CD14-positive monocyte (primary cell): ENCODE measurements at regions not wholly inside any gene's neighbourhood (a gene's known extent, or its start where the extent isn't known, plus 50 kb on each side); places are given as distances from the start of the nearest gene placed in this dataset.

Experiments used
- DNase-seq, 3 donors: peaks; one replicate each; pipeline ENCODE4 v3.0.0-alpha.2; 2011 to 2022
- H2AFZ ChIP-seq: 2 replicates; pipeline ENCODE4 v1.6.0; 2012; ENCODE audit warnings: mild to moderate bottlenecking, low read depth, low read length, inconsistent platforms; ENCODE audit not compliant: insufficient read depth, poor library complexity, severe bottlenecking
- H3K27ac ChIP-seq, 2 donors: 1 replicate in 1 of 2; 2 replicates in 1 of 2; pipeline ENCODE4 v1.5.1; 2012 to 2013; ENCODE audit warnings: low read length in 2 of 2, control low read depth in 1 of 2, inconsistent platforms in 1 of 2, low read depth in 1 of 2, mild to moderate bottlenecking in 1 of 2
- H3K27me3 ChIP-seq, 2 donors: one replicate each; pipeline versions ENCODE4 v1.6.0 to v1.6.1; 2011 to 2013; ENCODE audit warnings: low read length in 2 of 2; ENCODE audit not compliant: control insufficient read depth in 2 of 2, insufficient read depth in 2 of 2
- H3K36me3 ChIP-seq, 2 donors: replicated peaks in 1 of 2; 1 replicate in 1 of 2; 2 replicates in 1 of 2; pipeline versions ENCODE4 v1.5.1 to v1.6.1; 2012 to 2013; ENCODE audit warnings: low read length in 2 of 2, control low read depth in 1 of 2, inconsistent platforms in 1 of 2, mild to moderate bottlenecking in 1 of 2; ENCODE audit not compliant: insufficient read depth in 2 of 2, control insufficient read depth in 1 of 2
- H3K4me1 ChIP-seq, 2 donors: 1 replicate in 1 of 2; 2 replicates in 1 of 2; pipeline versions ENCODE4 v1.5.1 to v1.6.1; 2012 to 2013; ENCODE audit warnings: low read length in 2 of 2, control low read depth in 1 of 2, inconsistent platforms in 1 of 2, mild to moderate bottlenecking in 1 of 2, moderate library complexity in 1 of 2; ENCODE audit not compliant: insufficient read depth in 2 of 2, control insufficient read depth in 1 of 2
- H3K4me2 ChIP-seq: replicated peaks from 2 replicates; pipeline ENCODE3; 2012; ENCODE audit warnings: low read length, moderate library complexity, mild to moderate bottlenecking; ENCODE audit not compliant: poor library complexity, severe bottlenecking; ENCODE audit errors: extremely low read depth
- H3K4me3 ChIP-seq, 3 experiments: fragments of 200-600 bp in 1 of 3; sonication (generic) in 1 of 3; replicated peaks in 1 of 3; 1 replicate in 2 of 3; 2 replicates in 1 of 3; pipeline ENCODE4 v1.5.1; 2011 to 2013; ENCODE audit warnings: low read length in 3 of 3, mild to moderate bottlenecking in 3 of 3, control low read depth in 2 of 3, low read depth in 2 of 3, inconsistent platforms in 1 of 3, moderate library complexity in 1 of 3
- H3K79me2 ChIP-seq: 2 replicates; pipeline ENCODE4 v1.6.0; 2012; ENCODE audit warnings: mild to moderate bottlenecking, control low read depth, inconsistent platforms, low read length, moderate library complexity; ENCODE audit not compliant: insufficient read depth
- H3K9ac ChIP-seq: 2 replicates; pipeline ENCODE4 v1.6.0; 2017; ENCODE audit warnings: low read length, mild to moderate bottlenecking; ENCODE audit not compliant: insufficient read depth, poor library complexity, severe bottlenecking
- H3K9me3 ChIP-seq, 2 donors: replicated peaks in 1 of 2; 1 replicate in 1 of 2; 2 replicates in 1 of 2; pipeline versions ENCODE4 v1.5.1 to v1.6.1; 2012 to 2013; ENCODE audit warnings: low read length in 2 of 2, control low read depth in 1 of 2; ENCODE audit not compliant: control insufficient read depth in 1 of 2, insufficient read depth in 1 of 2
- H4K20me1 ChIP-seq: 2 replicates; pipeline ENCODE4 v1.6.0; 2012; ENCODE audit warnings: mild to moderate bottlenecking, low read length, control low read depth, moderate library complexity; ENCODE audit not compliant: insufficient read depth
- H3K27ac Mint-ChIP-seq, 7 donors: one replicate each; pipeline ENCODE4 v1.8.0; 2020; ENCODE audit warnings: mild to moderate bottlenecking in 7 of 7, mixed read lengths in 7 of 7, moderate library complexity in 6 of 7, inconsistent platforms in 2 of 7
- H3K27me3 Mint-ChIP-seq, 3 donors: one replicate each; pipeline ENCODE4 v1.8.0; 2021 to 2022; ENCODE audit warnings: low read depth in 3 of 3, mild to moderate bottlenecking in 3 of 3, mixed read lengths in 3 of 3, moderate library complexity in 3 of 3, inconsistent platforms in 1 of 3
- H3K36me3 Mint-ChIP-seq, 2 donors: one replicate each; pipeline ENCODE4 v1.8.0; 2020; ENCODE audit warnings: mixed read lengths in 2 of 2, inconsistent platforms in 1 of 2, mild to moderate bottlenecking in 1 of 2
- H3K4me1 Mint-ChIP-seq: one replicate; pipeline ENCODE4 v1.8.0; 2020; ENCODE audit warnings: mild to moderate bottlenecking, mixed read lengths
- H3K4me3 Mint-ChIP-seq, 2 donors: one replicate each; pipeline ENCODE4 v1.8.0; 2020; ENCODE audit warnings: mild to moderate bottlenecking in 2 of 2, mixed read lengths in 2 of 2, moderate library complexity in 1 of 2
- H3K9me3 Mint-ChIP-seq, 7 donors: one replicate each; pipeline ENCODE4 v1.8.0; 2020 to 2022; ENCODE audit warnings: mixed read lengths in 7 of 7, mild to moderate bottlenecking in 6 of 7, moderate library complexity in 6 of 7, inconsistent platforms in 2 of 7
- CTCF ChIP-seq: fragments of 200-600 bp; IDR thresholded peaks from one replicate; pipeline ENCODE4 v1.8.0; 2022; ENCODE audit warnings: antibody characterized with exemption, mild to moderate bottlenecking
- WGBS: methylation state at CpG from one replicate; pipeline ENCODE4 v1.1.5; 2013; ENCODE audit warnings: missing lambda C conversion rate; ENCODE audit not compliant: insufficient coverage; 5-methylcytosine and 5-hydroxymethylcytosine counted together
- intact Hi-C, 2 donors: fragments of 100-400 bp; cut with micrococcal nuclease; formaldehyde crosslinking; loops; one replicate each; pipeline versions ENCODE4 v1.15.0 to v1.15.1; 2023

- no peak overlapping the region for H3K9ac ChIP-seq
- DNase-seq: no peak
- no peaks in the 10 kb centered on the region for H4K20me1 ChIP-seq
- no peaks in the 10 kb centered on the region for H3K4me1 Mint-ChIP-seq
- H3K4me2 ChIP-seq: no peak overlapping the region
- TF ChIP-seq CTCF: no peak
- intact Hi-C loops: no loop called here
- H3K79me2 ChIP-seq: no peaks in the 10 kb centered on the region
- H3K9me3 ChIP-seq: no peaks in the 10 kb centered on the region
- H3K36me3 ChIP-seq: no peaks in the 10 kb centered on the region
- peaks cover 0 to 5% (median 2%) of the 10 kb centered on the region in 7 donors for H3K9me3 Mint-ChIP-seq
- H3K4me3 ChIP-seq: no peak overlapping the region
- no peaks in the 10 kb centered on the region for H3K36me3 Mint-ChIP-seq
- H3K4me3 Mint-ChIP-seq: no peak overlapping the region
- H3K27ac Mint-ChIP-seq: no peak overlapping the region
- no peaks in the 10 kb centered on the region for H3K4me1 ChIP-seq
- no peaks in the 10 kb centered on the region for H3K27me3 ChIP-seq
- no peak overlapping the region for H2AFZ ChIP-seq
- H3K27ac ChIP-seq: no peak overlapping the region
- peaks cover 4 to 5% (median 4%) of the 10 kb centered on the region in 3 donors for H3K27me3 Mint-ChIP-seq
Observed at GRCh38 chr7:69399401-69399800, 198.9 kb upstream of the AUTS2 start.

GRCh38 chr7:69402696-69403095 is 195.6 kb upstream of the AUTS2 start:
- no peak overlapping the region for H3K27ac Mint-ChIP-seq
- Histone ChIP-seq H3K27me3 (no peaks in the 10 kb centered on the region), H3K36me3 (no peaks in the 10 kb centered on the region), H3K4me2 (no peak overlapping the region), H3K9ac (no peak overlapping the region), H3K4me3 (no peak overlapping the region), H2AFZ (no peak overlapping the region), H4K20me1 (no peaks in the 10 kb centered on the region), H3K27ac (no peak overlapping the region), H3K79me2 (no peaks in the 10 kb centered on the region), H3K4me1 (no peaks in the 10 kb centered on the region), H3K9me3 (no peaks in the 10 kb centered on the region)
- H3K27me3 Mint-ChIP-seq: peaks cover 4 to 5% (median 4%) of the 10 kb centered on the region in 3 donors
- H3K9me3 Mint-ChIP-seq: peaks cover 0 to 3% (median 0%) of the 10 kb centered on the region in 7 donors
- no peak for DNase-seq
- WGBS: no CpG with 5 or more reads among the region's 2 CpGs
- TF ChIP-seq CTCF: no peak
- intact Hi-C loops: no loop called here
- H3K4me3 Mint-ChIP-seq: no peak overlapping the region
- H3K4me1 Mint-ChIP-seq: no peaks in the 10 kb centered on the region
- H3K36me3 Mint-ChIP-seq: no peaks in the 10 kb centered on the region
